ENCODE measurements at regions not wholly inside any gene's neighbourhood (a gene's known extent, or its start where the extent isn't known, plus 50 kb on each side); places are given as distances from the start of the nearest gene placed in this dataset.
A peak's percentile ranks its signal among the peaks of the same experiment; 100 is the strongest.

DNA sequence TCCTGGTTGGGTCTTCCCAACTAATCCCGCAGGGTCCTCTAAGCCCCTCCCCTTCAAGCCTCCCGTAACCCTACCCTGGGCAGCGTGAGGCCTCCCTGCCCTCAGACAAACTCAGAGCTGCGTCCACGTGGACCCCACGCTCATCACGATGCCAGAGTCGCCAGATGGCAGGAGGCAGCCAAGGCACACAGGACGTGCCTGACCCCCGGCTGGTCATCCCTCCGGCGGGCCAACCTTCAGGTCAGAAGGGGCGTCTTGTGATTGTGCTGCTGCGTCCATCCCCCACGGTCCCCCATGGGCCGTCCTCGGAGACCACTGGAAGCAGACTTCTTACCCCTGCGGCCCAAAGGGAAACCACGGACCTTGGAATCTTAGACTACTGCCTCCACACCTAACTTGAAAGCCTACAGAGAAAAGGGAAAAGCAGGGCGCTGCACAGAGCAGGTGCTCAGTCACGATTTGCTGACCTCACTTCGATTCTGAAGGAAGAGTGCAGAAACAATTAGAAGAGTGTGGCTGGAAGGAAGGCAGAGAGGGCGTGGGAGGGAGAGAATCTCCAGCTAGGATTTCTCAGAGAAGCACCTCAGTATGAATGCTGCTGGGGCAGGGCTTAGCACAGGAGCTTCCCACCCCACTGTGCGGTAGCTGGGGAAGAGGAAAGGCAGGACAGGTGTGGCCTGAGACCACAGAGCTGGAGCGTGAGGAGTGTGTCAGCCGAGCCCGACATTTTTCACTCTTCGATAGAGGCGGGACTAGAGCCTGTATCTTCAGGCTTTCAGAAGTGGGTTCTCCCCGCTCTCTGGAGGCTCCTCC, 174.8 kb downstream of the ERCC6L2 start:
- H3K27ac ChIP-seq: peak overlapping the region; percentile 97

GRCh38 chr9:96048956-96049831, 173.7 kb downstream of the ERCC6L2 start:
- TF ChIP-seq, protein P1, sequence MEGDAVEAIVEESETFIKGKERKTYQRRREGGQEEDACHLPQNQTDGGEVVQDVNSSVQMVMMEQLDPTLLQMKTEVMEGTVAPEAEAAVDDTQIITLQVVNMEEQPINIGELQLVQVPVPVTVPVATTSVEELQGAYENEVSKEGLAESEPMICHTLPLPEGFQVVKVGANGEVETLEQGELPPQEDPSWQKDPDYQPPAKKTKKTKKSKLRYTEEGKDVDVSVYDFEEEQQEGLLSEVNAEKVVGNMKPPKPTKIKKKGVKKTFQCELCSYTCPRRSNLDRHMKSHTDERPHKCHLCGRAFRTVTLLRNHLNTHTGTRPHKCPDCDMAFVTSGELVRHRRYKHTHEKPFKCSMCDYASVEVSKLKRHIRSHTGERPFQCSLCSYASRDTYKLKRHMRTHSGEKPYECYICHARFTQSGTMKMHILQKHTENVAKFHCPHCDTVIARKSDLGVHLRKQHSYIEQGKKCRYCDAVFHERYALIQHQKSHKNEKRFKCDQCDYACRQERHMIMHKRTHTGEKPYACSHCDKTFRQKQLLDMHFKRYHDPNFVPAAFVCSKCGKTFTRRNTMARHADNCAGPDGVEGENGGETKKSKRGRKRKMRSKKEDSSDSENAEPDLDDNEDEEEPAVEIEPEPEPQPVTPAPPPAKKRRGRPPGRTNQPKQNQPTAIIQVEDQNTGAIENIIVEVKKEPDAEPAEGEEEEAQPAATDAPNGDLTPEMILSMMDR (conservative IDR thresholded peaks at IDR 0.05): no peak
- peak overlapping the region; percentile 97 for H3K27ac ChIP-seq

More for the DNA sequence above, 174.8 kb downstream of the ERCC6L2 start:
- TF ChIP-seq, protein P1 (conservative IDR thresholded peaks at IDR 0.05): no peak

DNA sequence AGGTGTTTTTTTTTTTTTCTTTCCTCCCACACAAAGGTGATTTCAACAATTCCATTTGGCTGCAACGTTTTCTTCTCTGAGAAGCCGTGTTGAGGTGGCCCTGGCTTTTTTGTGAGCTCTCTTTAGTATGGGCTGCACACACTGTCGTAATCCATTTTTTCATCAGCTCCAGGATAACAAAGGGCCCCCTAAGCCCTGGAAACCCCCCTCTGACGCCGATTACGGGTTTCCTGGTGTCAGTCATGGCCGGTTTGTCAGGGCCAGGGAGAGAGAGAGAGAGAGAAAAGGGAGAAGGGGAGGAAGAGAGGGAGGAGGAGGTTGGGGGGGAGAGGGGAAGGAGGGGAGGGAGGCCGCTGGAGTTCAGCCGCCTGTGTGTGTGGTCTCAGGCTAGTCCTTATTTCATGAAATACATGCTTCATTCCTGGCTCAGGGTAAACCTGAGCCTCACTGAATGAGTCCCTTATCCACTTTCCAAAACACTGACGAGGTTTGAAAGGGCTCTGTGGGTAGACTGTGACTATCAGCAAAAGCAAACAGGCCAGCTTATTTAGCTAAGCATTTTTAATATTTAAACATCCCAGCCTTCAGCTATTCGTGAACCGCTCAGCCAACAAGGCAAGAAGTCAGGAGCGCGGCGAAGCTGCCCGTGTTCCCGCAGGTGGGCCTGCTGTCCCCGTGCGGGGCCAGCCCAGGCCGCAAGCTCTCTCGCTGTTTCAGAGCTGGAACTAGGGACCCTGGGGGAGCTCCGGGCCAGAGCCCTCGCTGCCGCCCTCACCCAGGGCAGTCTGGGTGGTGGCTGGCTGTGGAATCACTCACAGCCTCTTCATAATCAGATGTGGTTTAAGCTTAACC, 172.8 kb downstream of the ERCC6L2 start:
- H3K27ac ChIP-seq: peak overlapping the region; percentile 97
- TF ChIP-seq, protein P1 (conservative IDR thresholded peaks at IDR 0.05): no peak

GRCh38 chr9:96047741-96048103, 172.2 kb downstream of the ERCC6L2 start:
- TF ChIP-seq, protein P1 (conservative IDR thresholded peaks at IDR 0.05): no peak
- H3K27ac ChIP-seq: peak overlapping the region; percentile 97

GRCh38 chr9:96047116-96047639, 171.7 kb downstream of the ERCC6L2 start:
- TF ChIP-seq, protein P1 (conservative IDR thresholded peaks at IDR 0.05): no peak
- H3K27ac ChIP-seq: peak overlapping the region; percentile 97

- no peak overlapping the region for H3K27ac ChIP-seq
Measured at GRCh38 chr9:96045811-96046210, 170.3 kb downstream of the ERCC6L2 start.

More at GRCh38 chr9:96045811-96046210, 170.3 kb downstream of the ERCC6L2 start:
- TF ChIP-seq, protein P1 (conservative IDR thresholded peaks at IDR 0.05): no peak
